Esophagus mucosa (tissue), 1 donor: ENCODE measurements at regions not wholly inside any gene's neighbourhood (a gene's known extent, or its start where the extent isn't known, plus 50 kb on each side); places are given as distances from the start of the nearest gene placed in this dataset.
"Not testable (repeated sequence)": the region's sequence is repeated elsewhere in the genome, so short reads cannot be mapped to it uniquely, and the experiment has no call there.

Experiments
- ATAC-seq: fragments of 200-7000 bp; cut with Tn5 transposase; one replicate; pipeline ENCODE4 v1.9.1; 2020
- donor health status: DM: yes; HTN: yes; CAD: no.

DNA sequence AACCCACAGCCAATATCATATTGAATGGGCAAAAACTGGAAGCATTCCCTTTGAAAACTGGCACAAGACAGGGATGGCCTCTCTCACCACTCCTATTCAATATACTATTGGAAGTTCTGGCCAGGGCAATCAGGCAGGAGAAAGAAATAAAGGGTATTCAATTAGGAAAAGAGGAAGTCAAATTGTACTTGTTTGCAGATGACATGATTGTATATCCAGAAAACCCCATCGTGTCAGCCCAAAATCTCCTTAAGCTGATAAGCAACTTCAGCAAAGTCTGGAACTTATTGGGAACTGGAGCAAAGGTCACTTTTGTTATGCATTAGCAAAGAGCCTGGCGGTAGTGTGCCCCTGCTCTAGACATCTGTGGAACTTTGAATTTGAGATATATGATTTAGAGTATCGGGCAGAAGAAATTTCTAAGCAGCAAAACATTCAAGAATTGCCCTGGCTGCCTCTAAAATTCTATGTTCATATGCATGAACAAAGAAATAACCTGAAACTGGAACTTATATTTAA, 53.4 kb upstream of the PSMA1 start:
- ATAC-seq: not testable (repeated sequence)

- no peak for ATAC-seq
Observed at GRCh38 chr11:14577292-14577691, 57.1 kb upstream of the PSMA1 start.

DNA sequence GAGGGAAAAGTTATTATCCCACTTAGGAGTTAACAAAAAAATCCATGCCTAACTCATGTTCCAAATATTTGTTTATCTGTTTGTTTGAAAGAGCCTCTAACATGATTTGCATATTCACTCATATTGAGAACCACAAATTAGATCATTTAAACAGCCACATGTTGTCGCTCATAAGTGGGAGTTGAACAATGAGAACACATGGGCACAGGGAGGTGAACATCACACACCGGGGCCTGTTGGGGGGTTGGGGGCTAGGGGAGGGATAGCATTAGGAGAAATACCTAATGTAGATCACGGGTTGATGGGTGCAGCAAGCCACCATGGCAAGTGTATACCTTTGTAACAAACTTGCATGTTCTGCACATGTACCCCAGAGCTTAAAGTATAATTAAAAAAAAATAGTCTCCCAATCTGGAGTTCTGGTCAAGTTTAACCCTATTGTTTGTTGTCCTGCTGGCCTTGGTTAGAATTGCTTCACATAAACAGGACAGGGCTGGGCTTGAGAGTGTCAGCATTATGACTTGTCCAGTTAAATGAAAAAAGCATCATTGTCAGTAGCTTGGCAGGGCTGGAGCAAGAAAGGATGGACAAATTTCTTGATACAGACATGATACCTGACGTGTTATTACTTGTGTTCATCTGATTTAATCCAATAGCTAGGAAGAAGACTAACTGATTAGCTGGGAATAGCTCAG, 57.8 kb upstream of the PSMA1 start:
- ATAC-seq: no peak

GRCh38 chr11:14578541-14578956, 58.4 kb upstream of the PSMA1 start:
- peak; percentile 68 for ATAC-seq

GRCh38 chr11:14579646-14580045, 59.5 kb upstream of the PSMA1 start:
- no peak for ATAC-seq

- no peak for ATAC-seq
Observed at GRCh38 chr11:14582793-14583192, 60.8 kb upstream of the PDE3B start.

DNA sequence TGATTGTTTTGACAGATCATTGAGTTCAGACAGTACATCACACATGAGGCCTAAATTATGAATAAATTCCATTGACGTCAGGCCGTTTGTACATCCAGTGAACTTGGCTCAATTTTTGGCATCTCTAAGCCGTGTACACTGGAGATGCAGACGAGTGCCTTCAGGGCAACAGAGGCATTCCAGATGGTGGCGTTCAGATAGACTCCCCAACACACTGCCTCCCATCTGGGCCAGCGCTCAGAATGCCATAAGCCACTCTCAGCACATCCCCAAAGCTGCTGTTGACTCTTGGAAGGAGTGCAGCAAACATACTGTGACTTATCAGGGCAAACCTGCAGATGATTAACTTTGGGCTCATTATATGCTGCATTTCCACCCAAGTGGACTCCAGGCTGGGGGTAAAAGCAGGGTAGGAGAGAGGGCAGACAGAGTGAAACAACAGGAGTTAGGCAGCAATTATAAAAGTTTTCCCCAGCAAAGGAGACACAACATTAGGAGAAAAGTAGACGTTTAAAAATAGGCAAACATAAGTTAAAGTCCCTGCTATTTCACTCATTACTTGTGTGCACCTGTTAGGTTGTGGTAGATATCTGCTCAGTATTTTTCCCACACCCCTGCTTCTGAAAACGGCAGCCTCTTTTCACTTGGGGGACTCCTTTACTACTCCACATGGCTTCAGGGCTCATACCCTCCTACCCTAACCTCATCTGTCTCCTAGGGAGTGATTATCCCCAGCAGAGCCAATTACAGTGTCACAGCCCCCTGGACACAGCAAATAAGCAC, 60.2 kb upstream of the PDE3B start:
- ATAC-seq: no peak

DNA sequence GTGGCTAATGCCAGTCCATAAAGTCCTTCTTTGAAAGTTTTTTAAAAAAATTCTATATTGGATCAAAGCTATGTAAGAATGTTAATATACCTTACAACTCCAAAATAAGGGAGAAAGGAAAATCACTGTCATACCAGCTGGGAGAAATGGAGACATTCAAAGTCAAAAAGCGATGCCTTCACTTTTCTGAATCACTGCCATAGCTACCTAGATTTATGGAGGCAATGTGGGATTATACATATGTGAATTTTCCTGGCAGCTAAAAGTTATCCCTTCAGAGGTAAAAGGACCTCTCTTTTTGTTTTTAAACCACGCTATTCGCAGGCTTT, 59.6 kb upstream of the PDE3B start:
- no peak for ATAC-seq

GRCh38 chr11:14584595-14584994, 59.0 kb upstream of the PDE3B start:
- no peak for ATAC-seq

DNA sequence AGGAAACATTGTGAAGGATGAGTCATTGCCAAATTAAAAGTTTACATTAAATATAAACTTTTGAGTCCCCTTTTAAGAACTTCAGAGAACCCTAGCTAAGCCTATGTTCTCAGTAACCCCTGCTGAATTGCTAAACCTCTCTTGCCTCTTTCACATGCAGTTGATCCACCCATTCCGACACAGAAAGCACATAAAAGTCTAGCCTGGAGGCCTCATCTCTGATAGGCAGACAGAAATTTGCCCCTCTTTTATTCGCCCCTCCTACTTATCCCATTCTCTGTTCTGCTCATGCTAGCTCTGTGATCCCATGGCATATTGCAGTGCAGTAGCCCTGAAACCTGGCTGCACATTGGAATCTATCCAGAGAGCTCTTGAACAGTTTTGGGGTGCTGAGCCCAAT, 58.2 kb upstream of the PDE3B start:
- ATAC-seq: no peak

DNA sequence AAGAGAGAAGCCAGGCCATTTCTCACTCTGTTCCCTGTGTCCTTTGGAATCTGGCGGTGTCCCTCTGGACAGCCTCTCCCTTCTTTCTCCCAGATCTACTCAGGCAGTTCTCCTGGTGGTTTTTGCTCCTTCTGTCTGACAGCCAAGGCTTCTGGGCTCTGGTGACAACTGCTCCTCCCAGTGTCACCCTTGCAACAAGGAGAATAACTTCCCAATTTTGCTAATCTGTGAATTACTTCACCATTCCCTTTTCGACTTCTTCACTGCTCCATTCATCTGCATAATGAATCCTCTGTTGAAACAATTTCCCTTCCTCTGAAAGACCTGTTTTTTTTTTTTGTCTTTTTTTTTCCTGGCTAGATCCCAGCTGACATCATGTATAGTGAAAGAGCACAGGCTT, 56.3 kb upstream of the PDE3B start:
- no peak for ATAC-seq

- no peak for ATAC-seq
Observed at GRCh38 chr11:14588681-14589080, 54.9 kb upstream of the PDE3B start.

- ATAC-seq: no peak
Observed at GRCh38 chr11:14589421-14589820, 54.2 kb upstream of the PDE3B start.

- ATAC-seq: not testable (repeated sequence)
Observed at GRCh38 chr11:14591046-14591445, 52.6 kb upstream of the PDE3B start.

DNA sequence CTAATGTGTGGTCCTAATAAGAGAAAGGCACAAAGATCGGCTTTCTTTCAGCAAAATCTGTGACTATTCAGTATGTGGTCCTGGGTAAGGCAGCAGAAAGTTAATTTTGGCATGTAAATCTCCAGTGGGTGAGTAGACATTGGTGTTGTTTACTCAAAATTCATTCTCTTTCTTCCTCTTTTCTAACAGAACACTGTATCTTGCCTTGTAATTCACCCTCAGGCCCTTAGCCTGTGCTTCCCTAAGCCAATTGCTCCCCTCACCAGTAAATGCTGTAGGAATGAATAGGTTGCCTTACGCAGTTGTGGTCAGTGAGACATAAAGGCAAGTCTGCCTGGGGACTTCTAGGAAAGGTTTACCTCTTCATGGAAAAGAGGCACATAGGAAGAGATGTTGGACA, 49.9 kb upstream of the PDE3B start:
- no peak for ATAC-seq
